ENCODE measurements at regions not wholly inside any gene's neighbourhood (a gene's known extent, or its start where the extent isn't known, plus 50 kb on each side); places are given as distances from the start of the nearest gene placed in this dataset.
A peak's percentile ranks its signal among the peaks of the same experiment; 100 is the strongest.

DNA sequence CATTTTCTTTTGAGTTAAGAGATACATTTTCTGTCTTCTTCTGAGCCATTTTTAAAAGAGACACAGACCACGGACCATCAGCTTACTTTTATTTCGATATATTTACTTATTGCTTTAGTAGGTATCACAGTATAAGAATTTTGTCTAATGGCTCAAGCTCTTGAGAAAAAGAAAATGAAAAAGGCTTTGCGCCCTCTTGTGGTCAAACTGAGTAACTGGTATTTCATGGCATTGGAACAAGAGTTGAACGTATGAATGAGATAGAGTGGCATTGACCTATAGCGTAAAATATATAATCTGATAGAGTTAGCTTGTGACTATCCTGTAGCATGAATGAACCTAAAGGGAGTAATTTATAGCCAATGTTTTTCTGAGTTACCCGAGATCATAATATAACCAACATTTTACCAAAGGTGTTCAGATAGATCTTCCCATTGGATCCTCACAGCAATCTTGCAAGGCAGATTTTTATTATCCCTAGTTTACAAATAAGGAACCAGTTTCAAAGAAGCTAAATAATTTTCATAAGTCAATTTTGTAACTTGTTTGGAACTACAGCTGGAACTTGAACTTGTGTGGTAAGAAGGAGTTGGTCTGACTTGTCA is 154.6 kb downstream of the POLR2M start:
- TF ChIP-seq, protein P1, sequence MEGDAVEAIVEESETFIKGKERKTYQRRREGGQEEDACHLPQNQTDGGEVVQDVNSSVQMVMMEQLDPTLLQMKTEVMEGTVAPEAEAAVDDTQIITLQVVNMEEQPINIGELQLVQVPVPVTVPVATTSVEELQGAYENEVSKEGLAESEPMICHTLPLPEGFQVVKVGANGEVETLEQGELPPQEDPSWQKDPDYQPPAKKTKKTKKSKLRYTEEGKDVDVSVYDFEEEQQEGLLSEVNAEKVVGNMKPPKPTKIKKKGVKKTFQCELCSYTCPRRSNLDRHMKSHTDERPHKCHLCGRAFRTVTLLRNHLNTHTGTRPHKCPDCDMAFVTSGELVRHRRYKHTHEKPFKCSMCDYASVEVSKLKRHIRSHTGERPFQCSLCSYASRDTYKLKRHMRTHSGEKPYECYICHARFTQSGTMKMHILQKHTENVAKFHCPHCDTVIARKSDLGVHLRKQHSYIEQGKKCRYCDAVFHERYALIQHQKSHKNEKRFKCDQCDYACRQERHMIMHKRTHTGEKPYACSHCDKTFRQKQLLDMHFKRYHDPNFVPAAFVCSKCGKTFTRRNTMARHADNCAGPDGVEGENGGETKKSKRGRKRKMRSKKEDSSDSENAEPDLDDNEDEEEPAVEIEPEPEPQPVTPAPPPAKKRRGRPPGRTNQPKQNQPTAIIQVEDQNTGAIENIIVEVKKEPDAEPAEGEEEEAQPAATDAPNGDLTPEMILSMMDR (conservative IDR thresholded peaks at IDR 0.05 in 1 of 2, IDR thresholded peaks at IDR 0.05 in 1 of 2; ENCODE audit: low read depth in 1 of 2, low read length in 2 of 2) = peak; percentile 69 to 79
- no peak for TF ChIP-seq EZH2 (IDR thresholded peaks at IDR 0.05; ENCODE audit: low read length, missing control alignments)
